ENCODE measurements at regions not wholly inside any gene's neighbourhood (a gene's known extent, or its start where the extent isn't known, plus 50 kb on each side); places are given as distances from the start of the nearest gene placed in this dataset.

GRCh38 chr3:99471353-99472323 is 166.8 kb upstream of the COL8A1 start:
- H3K9me2 ChIP-seq (replicated peaks; ENCODE audit: insufficient read depth, low read length) = no peaks in the 10 kb centered on the region
- H3K79me2 ChIP-seq (ENCODE audit: low read length) = no peaks in the 10 kb centered on the region
- no peak overlapping the region for H3K9ac ChIP-seq (ENCODE audit: low read length)
- no peak overlapping the region for H3K4me2 ChIP-seq (ENCODE audit: low read depth, low read length)
- no peaks in the 10 kb centered on the region for H3K27me3 ChIP-seq (replicated peaks; ENCODE audit: insufficient read depth, low read length)
- H3F3A ChIP-seq (ENCODE audit: insufficient read depth, low read length) = no peaks in the 10 kb centered on the region
- H3K4me3 ChIP-seq (ENCODE audit: low read length) = no peak overlapping the region
- no peaks in the 10 kb centered on the region for H3K36me3 ChIP-seq (replicated peaks; ENCODE audit: insufficient read depth, low read length)
- no peaks in the 10 kb centered on the region for H4K20me1 ChIP-seq (ENCODE audit: insufficient read depth, low read length)
- no peak for DNase-seq
- H2AFZ ChIP-seq (ENCODE audit: low read length) = no peak overlapping the region
- TF ChIP-seq EZH2phosphoT487 (IDR thresholded peaks at IDR 0.05; ENCODE audit: low read length) (no peak), EZH2 (optimal IDR thresholded peaks at IDR 0.05; ENCODE audit: low read depth, low read length) (no peak)
- TF ChIP-seq, protein P1, sequence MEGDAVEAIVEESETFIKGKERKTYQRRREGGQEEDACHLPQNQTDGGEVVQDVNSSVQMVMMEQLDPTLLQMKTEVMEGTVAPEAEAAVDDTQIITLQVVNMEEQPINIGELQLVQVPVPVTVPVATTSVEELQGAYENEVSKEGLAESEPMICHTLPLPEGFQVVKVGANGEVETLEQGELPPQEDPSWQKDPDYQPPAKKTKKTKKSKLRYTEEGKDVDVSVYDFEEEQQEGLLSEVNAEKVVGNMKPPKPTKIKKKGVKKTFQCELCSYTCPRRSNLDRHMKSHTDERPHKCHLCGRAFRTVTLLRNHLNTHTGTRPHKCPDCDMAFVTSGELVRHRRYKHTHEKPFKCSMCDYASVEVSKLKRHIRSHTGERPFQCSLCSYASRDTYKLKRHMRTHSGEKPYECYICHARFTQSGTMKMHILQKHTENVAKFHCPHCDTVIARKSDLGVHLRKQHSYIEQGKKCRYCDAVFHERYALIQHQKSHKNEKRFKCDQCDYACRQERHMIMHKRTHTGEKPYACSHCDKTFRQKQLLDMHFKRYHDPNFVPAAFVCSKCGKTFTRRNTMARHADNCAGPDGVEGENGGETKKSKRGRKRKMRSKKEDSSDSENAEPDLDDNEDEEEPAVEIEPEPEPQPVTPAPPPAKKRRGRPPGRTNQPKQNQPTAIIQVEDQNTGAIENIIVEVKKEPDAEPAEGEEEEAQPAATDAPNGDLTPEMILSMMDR (IDR thresholded peaks at IDR 0.05; ENCODE audit: low read length) = no peak
- no peak overlapping the region for H3K27ac ChIP-seq (ENCODE audit: low read length)
- H3K9me3 ChIP-seq (replicated peaks; ENCODE audit: insufficient read depth, low read length) = no peaks in the 10 kb centered on the region
- peaks cover 3% of the 10 kb centered on the region; the same call in 1 of the 2 replicates for H3K4me1 ChIP-seq (ENCODE audit: low read length)

- Histone ChIP-seq H3K36me3 (replicated peaks; ENCODE audit: insufficient read depth, low read length) (no peaks in the 10 kb centered on the region), H3K4me3 (ENCODE audit: low read length) (no peak overlapping the region), H3K79me2 (ENCODE audit: low read length) (no peaks in the 10 kb centered on the region), H3K9me3 (replicated peaks; ENCODE audit: insufficient read depth, low read length) (no peaks in the 10 kb centered on the region), H4K20me1 (ENCODE audit: insufficient read depth, low read length) (no peaks in the 10 kb centered on the region), H3K4me1 (ENCODE audit: low read length) (peaks cover 3% of the 10 kb centered on the region; the same call in 1 of the 2 replicates), H2AFZ (ENCODE audit: low read length) (no peak overlapping the region), H3K9me2 (replicated peaks; ENCODE audit: insufficient read depth, low read length) (no peaks in the 10 kb centered on the region), H3K9ac (ENCODE audit: low read length) (no peak overlapping the region), H3K27me3 (replicated peaks; ENCODE audit: insufficient read depth, low read length) (no peaks in the 10 kb centered on the region), H3F3A (ENCODE audit: insufficient read depth, low read length) (no peaks in the 10 kb centered on the region), H3K27ac (ENCODE audit: low read length) (no peak overlapping the region), H3K4me2 (ENCODE audit: low read depth, low read length) (no peak overlapping the region)
- DNase-seq = no peak
- TF ChIP-seq EZH2phosphoT487 (IDR thresholded peaks at IDR 0.05; ENCODE audit: low read length) = no peak
- TF ChIP-seq EZH2 (optimal IDR thresholded peaks at IDR 0.05; ENCODE audit: low read depth, low read length) = no peak
- TF ChIP-seq, protein P1 (IDR thresholded peaks at IDR 0.05; ENCODE audit: low read length) = no peak
Measured at GRCh38 chr3:99470841-99471240, 167.6 kb upstream of the COL8A1 start.

GRCh38 chr3:99468918-99469317 is 169.5 kb upstream of the COL8A1 start:
- H3K4me2 ChIP-seq (ENCODE audit: low read depth, low read length) = no peak overlapping the region

More at GRCh38 chr3:99468918-99469317, 169.5 kb upstream of the COL8A1 start:
- Histone ChIP-seq H4K20me1 (ENCODE audit: insufficient read depth, low read length) (no peaks in the 10 kb centered on the region), H3K36me3 (replicated peaks; ENCODE audit: insufficient read depth, low read length) (no peaks in the 10 kb centered on the region), H3K79me2 (ENCODE audit: low read length) (no peaks in the 10 kb centered on the region), H3K9ac (ENCODE audit: low read length) (no peak overlapping the region), H3K9me2 (replicated peaks; ENCODE audit: insufficient read depth, low read length) (no peaks in the 10 kb centered on the region), H3K27me3 (replicated peaks; ENCODE audit: insufficient read depth, low read length) (no peaks in the 10 kb centered on the region), H3K4me3 (ENCODE audit: low read length) (no peak overlapping the region), H3K4me1 (ENCODE audit: low read length) (peaks cover 3% of the 10 kb centered on the region; the same call in 1 of the 2 replicates), H3K9me3 (replicated peaks; ENCODE audit: insufficient read depth, low read length) (no peaks in the 10 kb centered on the region), H3K27ac (ENCODE audit: low read length) (no peak overlapping the region), H2AFZ (ENCODE audit: low read length) (no peak overlapping the region), H3F3A (ENCODE audit: insufficient read depth, low read length) (no peaks in the 10 kb centered on the region)
- TF ChIP-seq, protein P1 (IDR thresholded peaks at IDR 0.05; ENCODE audit: low read length) = no peak
- TF ChIP-seq EZH2phosphoT487 (IDR thresholded peaks at IDR 0.05; ENCODE audit: low read length) = no peak
- no peak for TF ChIP-seq EZH2 (optimal IDR thresholded peaks at IDR 0.05; ENCODE audit: low read depth, low read length)
- DNase-seq = no peak
